Testis (tissue), 2 donors: ENCODE measurements at regions not wholly inside any gene's neighbourhood (a gene's known extent, or its start where the extent isn't known, plus 50 kb on each side); places are given as distances from the start of the nearest gene placed in this dataset.

Experiments
- POLR2A ChIP-seq: fragments of 450-650 bp; IDR thresholded peaks from one replicate; pipeline ENCODE4 v1.6.1; 2017; ENCODE audit warnings: antibody characterized with exemption, mild to moderate bottlenecking, moderate library complexity
- TF ChIP-seq, protein P1 (sequence below), 3 experiments: fragments of 450-650 bp in 2 of 3; fragments of 200-600 bp in 1 of 3; sonication (generic) in 1 of 3; IDR thresholded peaks; one replicate each; pipeline ENCODE4 v1.5.1; 2016 to 2019; ENCODE audit warnings: antibody characterized with exemption in 3 of 3, mild to moderate bottlenecking in 2 of 3, moderate library complexity in 1 of 3

DNA sequence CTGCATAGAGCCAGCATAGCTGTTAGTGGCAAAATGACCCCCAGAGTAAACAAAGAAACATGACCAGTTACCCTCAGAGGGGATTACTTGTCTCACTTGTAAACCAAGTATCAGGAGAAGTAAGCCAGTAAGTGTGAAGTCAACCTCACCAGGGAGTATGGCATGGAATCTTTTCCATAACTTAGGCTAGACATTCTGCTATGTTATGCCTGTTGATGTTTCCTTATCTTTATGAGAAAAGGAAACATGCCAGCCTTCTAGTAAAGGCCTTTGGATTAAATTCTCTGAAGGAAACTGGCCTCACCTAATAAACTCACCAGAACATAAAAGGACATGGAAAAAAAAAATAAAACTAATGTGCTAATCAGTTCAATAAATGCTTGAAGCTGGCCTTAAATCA, 87.7 kb downstream of the SEM1 start:
- TF ChIP-seq POLR2A = no peak
- TF ChIP-seq, protein P1, sequence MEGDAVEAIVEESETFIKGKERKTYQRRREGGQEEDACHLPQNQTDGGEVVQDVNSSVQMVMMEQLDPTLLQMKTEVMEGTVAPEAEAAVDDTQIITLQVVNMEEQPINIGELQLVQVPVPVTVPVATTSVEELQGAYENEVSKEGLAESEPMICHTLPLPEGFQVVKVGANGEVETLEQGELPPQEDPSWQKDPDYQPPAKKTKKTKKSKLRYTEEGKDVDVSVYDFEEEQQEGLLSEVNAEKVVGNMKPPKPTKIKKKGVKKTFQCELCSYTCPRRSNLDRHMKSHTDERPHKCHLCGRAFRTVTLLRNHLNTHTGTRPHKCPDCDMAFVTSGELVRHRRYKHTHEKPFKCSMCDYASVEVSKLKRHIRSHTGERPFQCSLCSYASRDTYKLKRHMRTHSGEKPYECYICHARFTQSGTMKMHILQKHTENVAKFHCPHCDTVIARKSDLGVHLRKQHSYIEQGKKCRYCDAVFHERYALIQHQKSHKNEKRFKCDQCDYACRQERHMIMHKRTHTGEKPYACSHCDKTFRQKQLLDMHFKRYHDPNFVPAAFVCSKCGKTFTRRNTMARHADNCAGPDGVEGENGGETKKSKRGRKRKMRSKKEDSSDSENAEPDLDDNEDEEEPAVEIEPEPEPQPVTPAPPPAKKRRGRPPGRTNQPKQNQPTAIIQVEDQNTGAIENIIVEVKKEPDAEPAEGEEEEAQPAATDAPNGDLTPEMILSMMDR (IDR thresholded peaks at IDR 0.05) = no peak
